Ishikawa (cell line): ENCODE measurements at regions not wholly inside any gene's neighbourhood (a gene's known extent, or its start where the extent isn't known, plus 50 kb on each side); places are given as distances from the start of the nearest gene placed in this dataset.

Source experiments
- CEBPB ChIP-seq: IDR thresholded peaks from 2 replicates; pipeline ENCODE4 v1.6.1; 2012
- CREB1 ChIP-seq: IDR thresholded peaks from 2 replicates; pipeline ENCODE4 v1.6.1; 2012; ENCODE audit warnings: low read depth
- EGR1 ChIP-seq: IDR thresholded peaks from 2 replicates; pipeline ENCODE4 v1.6.1; 2012
- EP300 ChIP-seq: IDR thresholded peaks from 2 replicates; pipeline ENCODE4 v1.6.1; 2012; ENCODE audit warnings: borderline replicate concordance
- FOXM1 ChIP-seq: IDR thresholded peaks from 2 replicates; pipeline ENCODE4 v1.6.1; 2012; ENCODE audit warnings: low read depth, borderline replicate concordance
- NFIC ChIP-seq: IDR thresholded peaks from 2 replicates; pipeline ENCODE4 v1.6.1; 2012
- RAD21 ChIP-seq: IDR thresholded peaks from 2 replicates; pipeline ENCODE4 v1.6.1; 2012; ENCODE audit warnings: low read depth
- TAF1 ChIP-seq: IDR thresholded peaks from 2 replicates; pipeline ENCODE4 v1.6.1; 2012; ENCODE audit warnings: low read depth, mild to moderate bottlenecking
- TCF12 ChIP-seq: IDR thresholded peaks from 2 replicates; pipeline ENCODE4 v1.6.1; 2012; ENCODE audit warnings: low read depth
- TEAD4 ChIP-seq: IDR thresholded peaks from 2 replicates; pipeline ENCODE4 v1.6.1; 2012
- YY1 ChIP-seq: IDR thresholded peaks from 2 replicates; pipeline ENCODE4 v1.6.1; 2012; ENCODE audit warnings: low read depth
- ZBTB7A ChIP-seq: IDR thresholded peaks from 2 replicates; pipeline ENCODE4 v1.6.1; 2012; ENCODE audit warnings: low read depth
- TF ChIP-seq, protein P1 (sequence below): IDR thresholded peaks from 2 replicates; pipeline ENCODE4 v1.6.1; 2012
- TF ChIP-seq, protein P2 (sequence below): IDR thresholded peaks from 2 replicates; pipeline ENCODE4 v1.6.1; 2012; ENCODE audit warnings: low read depth, mild to moderate bottlenecking
- TF ChIP-seq, protein P3 (sequence below): IDR thresholded peaks from 2 replicates; pipeline ENCODE4 v1.6.1; 2012

DNA sequence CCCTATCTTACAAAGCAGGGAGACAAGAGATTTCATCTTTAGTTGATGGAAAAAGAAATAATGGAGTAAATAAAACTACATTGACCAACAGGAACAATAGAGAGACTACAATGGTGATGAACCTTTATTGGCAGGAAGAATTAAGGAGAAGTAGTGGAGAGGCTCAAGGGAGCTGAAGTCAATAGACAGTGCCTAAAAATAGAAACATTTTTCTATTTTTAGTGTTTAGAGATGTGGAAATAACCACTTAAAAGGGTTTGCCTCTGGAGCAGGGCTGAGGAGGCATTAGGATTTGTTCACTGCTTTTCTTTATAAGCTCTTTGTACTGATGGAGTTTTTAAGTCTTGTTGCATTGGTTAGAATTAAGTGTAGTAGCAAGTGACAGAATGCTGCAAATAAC lies 98.4 kb upstream of the ERCC6L2 start:
- TF ChIP-seq EGR1: no peak

DNA sequence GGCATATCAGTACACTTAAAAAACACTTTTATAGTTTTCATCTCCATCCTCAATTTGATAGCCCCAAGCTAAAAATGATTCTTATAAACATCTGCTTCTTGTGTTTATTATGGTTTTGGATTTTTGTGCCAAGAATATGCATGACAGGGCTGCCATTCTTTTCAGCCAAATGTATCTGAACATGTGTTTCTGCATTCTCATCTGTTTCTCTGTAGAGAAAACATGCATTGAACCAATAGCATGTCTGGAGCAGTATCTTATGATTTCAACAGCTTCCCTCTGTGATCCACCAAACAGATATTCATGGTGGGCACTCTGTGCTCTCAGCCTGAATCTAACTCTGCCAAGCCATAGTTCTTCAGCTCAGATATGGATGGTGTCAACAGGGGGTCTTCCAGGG lies 99.3 kb upstream of the ERCC6L2 start:
- TF ChIP-seq RAD21 (no peak), EP300 (no peak), CREB1 (no peak), NFIC (no peak), YY1 (no peak), TEAD4 (no peak), ZBTB7A (no peak), EGR1 (no peak), CEBPB (no peak), TCF12 (no peak), TAF1 (no peak), FOXM1 (no peak)
- TF ChIP-seq, protein P1, sequence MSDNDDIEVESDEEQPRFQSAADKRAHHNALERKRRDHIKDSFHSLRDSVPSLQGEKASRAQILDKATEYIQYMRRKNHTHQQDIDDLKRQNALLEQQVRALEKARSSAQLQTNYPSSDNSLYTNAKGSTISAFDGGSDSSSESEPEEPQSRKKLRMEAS: no peak
- TF ChIP-seq, protein P2, sequence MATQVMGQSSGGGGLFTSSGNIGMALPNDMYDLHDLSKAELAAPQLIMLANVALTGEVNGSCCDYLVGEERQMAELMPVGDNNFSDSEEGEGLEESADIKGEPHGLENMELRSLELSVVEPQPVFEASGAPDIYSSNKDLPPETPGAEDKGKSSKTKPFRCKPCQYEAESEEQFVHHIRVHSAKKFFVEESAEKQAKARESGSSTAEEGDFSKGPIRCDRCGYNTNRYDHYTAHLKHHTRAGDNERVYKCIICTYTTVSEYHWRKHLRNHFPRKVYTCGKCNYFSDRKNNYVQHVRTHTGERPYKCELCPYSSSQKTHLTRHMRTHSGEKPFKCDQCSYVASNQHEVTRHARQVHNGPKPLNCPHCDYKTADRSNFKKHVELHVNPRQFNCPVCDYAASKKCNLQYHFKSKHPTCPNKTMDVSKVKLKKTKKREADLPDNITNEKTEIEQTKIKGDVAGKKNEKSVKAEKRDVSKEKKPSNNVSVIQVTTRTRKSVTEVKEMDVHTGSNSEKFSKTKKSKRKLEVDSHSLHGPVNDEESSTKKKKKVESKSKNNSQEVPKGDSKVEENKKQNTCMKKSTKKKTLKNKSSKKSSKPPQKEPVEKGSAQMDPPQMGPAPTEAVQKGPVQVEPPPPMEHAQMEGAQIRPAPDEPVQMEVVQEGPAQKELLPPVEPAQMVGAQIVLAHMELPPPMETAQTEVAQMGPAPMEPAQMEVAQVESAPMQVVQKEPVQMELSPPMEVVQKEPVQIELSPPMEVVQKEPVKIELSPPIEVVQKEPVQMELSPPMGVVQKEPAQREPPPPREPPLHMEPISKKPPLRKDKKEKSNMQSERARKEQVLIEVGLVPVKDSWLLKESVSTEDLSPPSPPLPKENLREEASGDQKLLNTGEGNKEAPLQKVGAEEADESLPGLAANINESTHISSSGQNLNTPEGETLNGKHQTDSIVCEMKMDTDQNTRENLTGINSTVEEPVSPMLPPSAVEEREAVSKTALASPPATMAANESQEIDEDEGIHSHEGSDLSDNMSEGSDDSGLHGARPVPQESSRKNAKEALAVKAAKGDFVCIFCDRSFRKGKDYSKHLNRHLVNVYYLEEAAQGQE: no peak
- TF ChIP-seq, protein P3, sequence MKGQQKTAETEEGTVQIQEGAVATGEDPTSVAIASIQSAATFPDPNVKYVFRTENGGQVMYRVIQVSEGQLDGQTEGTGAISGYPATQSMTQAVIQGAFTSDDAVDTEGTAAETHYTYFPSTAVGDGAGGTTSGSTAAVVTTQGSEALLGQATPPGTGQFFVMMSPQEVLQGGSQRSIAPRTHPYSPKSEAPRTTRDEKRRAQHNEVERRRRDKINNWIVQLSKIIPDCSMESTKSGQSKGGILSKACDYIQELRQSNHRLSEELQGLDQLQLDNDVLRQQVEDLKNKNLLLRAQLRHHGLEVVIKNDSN: no peak

DNA sequence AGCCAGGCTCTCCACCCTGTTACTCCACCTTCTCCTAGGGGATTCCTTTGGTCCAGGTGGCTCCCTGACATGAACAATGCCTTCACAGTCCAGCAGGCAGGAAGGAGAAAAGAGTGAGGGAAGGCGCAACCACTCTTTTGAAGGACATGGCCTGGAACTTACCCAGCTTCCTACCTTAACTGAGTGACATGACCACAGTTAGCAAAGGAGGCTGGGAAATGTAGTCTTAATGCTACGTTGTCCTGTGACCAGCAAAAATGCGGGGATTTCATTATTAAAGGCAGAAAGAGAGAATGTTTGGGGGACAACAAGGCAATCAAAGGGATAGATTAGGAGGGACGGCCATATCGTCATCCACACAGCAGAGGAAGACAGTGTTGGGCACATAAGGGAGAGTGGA lies 100.3 kb upstream of the ERCC6L2 start:
- TF ChIP-seq CEBPB: no peak
- TF ChIP-seq RAD21: no peak
- no peak for TF ChIP-seq TAF1
- TF ChIP-seq EGR1: no peak
- TF ChIP-seq, protein P3: no peak

DNA sequence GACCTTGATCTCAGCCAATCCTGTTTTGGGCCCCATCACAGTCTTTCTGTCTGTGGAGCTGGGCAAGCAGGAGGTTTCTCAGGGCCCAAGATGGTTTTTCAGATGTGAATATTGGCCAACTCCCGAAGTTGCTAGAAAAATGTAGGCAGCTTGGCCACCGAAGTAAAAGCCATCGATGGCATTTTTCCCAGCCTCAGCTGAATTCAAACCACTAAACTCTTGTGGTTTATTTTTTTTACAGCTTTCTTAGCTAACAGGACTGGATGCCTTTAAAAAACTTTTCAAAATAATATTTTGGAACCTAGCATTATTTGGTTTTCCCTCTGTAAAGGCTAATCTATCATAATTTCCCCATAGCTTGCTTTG lies 102.5 kb upstream of the ERCC6L2 start:
- TF ChIP-seq NFIC: no peak
- TF ChIP-seq TCF12: no peak

DNA sequence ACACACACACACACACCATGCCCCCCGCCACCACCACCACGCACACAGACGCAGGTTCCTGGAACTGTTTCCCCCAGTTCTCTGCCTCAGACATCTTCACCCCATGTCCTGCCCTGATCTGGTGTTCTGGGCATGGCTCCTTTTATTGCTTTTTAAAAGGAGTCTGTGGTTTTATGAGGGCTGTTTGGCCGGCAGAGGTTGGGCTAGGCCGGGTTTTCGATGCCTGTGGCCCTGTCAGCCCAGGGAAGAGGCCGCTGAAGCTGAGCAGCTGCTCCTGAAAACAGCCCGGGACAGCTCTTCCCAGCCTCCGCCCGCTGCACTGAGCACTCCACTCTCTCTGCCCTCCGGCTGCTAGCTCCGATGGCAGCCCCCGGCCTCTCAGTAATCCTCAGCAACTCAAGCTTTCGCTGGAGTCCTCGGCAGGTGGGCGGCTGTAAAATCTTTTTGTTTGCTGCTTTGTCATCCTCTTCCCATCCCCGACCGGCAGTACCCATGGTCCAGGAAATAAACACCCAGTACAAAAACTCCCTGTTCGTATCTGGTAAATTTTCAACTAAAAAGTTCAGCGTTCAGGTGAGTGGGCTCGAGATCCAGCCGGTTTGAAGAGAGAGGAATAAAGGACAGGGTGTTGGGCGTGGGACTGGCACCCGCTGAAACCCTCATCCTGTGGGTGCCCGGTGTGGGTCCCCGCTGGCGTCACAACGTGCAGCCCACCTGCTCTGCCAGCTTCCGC lies 103.0 kb upstream of the ERCC6L2 start:
- no peak for TF ChIP-seq YY1
- TF ChIP-seq, protein P2: no peak
- TF ChIP-seq, protein P3: no peak

DNA sequence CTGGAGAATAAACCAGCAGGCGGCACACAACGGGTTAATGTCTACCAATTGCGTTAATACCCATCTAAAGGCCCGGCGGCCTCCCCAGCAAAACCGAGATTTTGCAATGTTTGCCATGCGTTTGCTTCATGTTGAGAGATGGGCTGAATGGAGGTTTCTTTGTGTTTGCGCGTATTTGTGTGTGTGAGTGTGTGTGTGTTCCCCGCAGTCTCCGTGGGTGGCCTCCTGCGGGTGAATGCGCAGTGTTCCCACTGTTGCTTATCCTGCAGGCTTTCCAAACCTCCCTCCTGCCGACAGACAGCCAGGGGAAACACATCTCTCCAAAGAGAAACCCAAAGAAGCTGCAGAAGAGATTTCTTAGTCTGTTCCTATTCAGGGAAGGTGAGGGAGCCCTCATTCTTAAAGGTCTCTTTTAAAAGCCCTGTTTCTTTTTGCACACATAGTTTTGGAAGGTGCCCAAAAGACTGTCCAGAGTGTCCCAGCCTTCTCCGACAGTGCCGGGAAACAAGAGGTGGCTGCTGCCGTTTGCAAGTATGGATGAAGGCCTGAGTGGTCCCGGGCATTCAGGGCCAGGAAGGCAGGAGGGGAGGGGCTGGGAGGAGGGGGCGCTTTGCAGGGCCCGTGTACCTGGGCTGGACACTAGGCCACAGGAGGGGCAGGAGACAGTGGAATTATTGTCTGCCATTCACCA lies 103.8 kb upstream of the ERCC6L2 start:
- TF ChIP-seq TCF12 (no peak), EP300 (no peak), CEBPB (no peak), RAD21 (no peak)
- TF ChIP-seq, protein P1: no peak
- TF ChIP-seq, protein P2: no peak
